ENCODE measurements at regions not wholly inside any gene's neighbourhood (a gene's known extent, or its start where the extent isn't known, plus 50 kb on each side); places are given as distances from the start of the nearest gene placed in this dataset.

DNA sequence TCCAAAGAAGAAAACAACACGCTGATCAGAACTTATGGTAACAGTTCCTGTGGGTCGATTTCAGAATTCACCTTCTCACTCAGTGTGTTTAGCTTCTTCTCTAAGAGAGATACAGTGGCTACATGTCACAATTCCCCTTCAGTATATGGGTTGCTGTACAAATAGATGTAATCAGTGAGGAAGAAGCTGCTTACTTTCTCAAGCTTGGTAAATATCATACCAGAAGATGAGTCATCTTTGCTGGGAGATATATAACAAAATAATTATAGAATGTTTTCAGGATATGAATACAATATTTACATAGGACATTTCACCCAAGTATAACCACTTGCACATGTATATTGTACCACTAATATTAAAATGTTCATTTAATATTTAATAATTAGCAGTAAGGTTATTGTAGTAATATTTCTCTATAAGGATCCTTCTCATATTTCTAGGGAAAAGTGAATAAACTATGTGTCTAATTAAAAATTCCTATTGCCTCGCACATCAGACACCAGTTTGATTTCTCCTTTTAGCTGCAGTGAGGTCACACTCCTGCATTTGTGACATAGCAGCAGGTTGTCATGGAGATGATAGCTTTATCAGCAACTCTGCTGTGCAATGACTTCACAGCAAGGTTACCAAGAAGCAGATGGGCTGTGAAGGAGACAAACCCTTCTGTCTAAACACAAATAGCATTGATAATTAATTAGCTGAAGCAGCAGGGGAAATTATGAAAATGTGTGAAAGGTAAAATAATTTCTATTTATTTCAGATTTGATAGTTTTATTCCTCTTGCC lies 211.4 kb downstream of the TUSC7 start:
- in situ Hi-C loops (cut with MboI; ENCODE audit: low sequenced_read_pairs), result no loop called here

DNA sequence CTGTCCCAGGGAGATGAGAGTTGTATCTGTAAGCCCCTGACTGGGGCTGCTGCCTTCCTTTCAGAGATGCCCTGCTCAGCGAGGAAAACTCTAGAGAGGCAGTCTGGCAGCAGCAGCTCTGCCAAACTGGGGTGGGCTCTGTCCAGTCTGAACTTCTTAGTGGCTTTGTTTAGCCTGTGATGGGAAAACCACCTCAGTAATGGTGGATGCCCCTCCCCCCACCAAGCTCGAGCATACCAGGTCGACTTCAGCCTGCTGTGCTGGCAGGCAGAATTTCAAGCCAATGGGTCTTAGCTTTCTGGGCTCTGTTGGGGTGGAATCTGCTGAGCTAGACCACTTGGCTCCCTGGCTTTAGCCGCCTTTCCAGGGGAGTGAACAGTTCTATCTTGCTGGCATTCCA lies 218.3 kb downstream of the TUSC7 start:
- in situ Hi-C loops (cut with MboI; ENCODE audit: low sequenced_read_pairs), result no loop called here

DNA sequence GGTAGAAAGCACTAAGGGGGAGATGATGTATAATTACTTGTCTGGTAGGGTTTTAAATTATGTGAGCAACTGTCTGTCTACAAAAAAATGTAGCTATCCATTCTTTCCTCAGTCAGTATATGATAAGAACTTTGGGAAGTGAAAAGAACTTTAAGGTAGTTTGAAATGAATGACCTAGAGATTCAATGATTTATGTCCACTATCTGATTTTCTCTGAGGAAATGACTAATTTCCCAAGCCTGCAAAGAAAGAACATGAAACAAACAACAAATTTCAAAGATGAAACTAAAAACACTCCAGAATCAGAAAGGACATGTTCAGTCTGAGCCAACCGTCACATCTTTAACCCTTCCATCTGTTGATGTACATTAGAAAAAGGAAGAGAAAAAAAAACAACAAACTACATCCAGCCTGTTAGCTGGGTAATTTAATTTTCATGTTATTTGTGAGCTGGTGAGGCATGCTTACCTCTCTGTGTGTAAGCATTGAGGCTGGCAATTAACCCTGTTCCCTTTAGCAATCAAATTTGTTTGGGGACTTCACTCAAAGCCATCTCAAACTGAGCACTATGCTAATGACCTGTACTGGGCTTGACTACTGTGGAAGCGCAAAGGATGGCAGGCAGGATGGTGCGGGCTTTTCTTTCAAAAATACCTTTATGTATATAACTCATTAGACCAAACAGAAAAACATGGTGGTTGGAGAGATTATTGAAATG lies 220.1 kb downstream of the TUSC7 start:
- in situ Hi-C loops (cut with MboI; ENCODE audit: low sequenced_read_pairs), result no loop called here

DNA sequence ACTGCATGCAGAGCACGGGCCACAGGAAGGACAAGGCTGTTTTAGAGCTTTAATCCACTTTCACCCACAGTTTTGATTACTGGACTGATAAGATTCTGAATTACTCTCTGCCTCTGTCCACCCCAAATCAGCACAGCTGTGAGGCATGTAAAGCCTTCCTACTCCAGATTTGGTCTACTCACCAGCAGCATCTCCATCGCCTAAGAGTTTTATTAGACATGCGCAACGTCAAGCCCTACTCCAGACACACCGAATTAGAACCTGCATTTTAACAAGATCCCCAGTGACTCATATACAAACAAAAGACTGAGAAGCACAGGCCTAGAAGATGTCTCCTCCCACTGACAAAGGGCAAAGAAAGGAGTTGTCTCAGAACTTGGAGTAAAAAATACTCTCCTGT lies 221.2 kb downstream of the TUSC7 start:
- in situ Hi-C loops (cut with MboI; ENCODE audit: low sequenced_read_pairs), result no loop called here

DNA sequence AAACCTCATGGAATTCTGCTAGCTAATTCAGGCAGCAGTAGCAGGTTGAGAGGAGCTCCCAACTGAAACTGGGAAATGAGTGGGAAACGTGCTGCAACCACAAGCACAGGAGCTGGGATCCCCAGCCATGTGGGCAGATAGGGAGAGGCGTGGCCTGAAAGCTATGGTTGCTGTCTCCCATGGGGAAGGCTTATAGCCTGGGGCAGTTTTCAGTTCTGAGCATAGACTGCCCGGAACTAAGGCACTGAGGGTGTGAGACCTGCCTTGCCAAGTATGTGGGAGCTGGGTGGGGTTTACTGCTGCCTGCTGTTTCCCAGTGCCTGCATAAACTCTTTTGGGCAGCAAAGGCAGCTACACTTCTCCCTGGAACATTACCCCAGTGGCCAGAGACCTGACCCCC lies 229.5 kb downstream of the TUSC7 start:
- in situ Hi-C loops (cut with MboI; ENCODE audit: low sequenced_read_pairs), result no loop called here

DNA sequence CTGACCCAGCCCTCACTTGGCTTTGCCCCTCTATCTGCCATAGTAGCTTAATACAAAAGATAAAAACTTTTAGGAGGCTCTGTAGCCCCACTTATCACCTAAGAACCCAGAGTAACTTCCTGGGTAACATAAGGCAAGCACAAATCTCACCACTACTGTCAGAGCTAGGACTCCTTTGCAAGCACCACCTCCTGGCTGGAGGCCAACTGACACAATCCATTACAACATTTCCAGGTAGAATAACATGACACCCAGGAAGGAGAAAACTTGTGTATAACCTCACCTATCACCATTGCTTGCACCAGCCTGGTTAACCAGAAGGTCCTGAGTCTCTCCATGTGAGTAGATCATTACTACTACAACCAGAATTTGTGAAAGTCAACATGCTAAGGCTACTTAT lies 230.0 kb downstream of the TUSC7 start:
- in situ Hi-C loops (cut with MboI; ENCODE audit: low sequenced_read_pairs), result no loop called here

DNA sequence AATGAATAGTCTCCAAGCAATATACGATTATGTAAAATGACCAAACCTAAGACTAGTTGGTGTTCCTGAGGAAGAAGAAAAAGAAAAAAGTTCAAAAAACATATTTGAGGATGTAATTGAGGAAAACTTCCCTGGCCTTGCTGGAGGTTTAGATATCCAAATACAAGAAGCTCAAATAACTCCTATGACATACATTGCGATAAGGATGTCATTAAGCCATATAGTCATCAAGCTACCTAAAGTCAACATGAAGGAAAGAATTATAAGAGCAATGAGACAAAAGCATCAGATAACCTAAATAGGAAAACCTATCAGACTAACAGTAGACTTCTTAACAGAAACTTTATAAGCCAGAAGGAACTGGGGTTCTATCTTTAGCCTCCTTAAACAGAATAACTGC lies 231.1 kb downstream of the TUSC7 start:
- in situ Hi-C loops (cut with MboI; ENCODE audit: low sequenced_read_pairs), result no loop called here

DNA sequence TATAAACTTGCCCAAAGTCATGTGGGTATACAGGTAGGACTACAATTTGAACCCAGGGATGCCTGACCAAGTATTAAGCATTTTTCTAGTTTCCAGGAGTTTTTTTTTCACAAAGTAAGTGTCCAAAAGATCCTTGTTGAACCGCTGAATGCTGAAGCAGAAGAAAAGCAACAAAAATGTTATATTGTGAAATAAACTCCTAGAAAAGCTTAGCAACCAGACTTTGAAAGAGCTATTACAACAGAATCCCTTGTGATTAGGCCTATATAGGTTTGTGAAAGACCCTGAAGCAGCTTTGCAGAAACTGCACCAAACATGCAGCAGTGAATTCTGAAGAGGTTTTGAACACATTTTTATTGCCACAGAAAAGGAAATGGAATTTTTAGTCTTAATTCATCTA lies 236.8 kb downstream of the TUSC7 start:
- in situ Hi-C loops (cut with MboI; ENCODE audit: low sequenced_read_pairs), result no loop called here

DNA sequence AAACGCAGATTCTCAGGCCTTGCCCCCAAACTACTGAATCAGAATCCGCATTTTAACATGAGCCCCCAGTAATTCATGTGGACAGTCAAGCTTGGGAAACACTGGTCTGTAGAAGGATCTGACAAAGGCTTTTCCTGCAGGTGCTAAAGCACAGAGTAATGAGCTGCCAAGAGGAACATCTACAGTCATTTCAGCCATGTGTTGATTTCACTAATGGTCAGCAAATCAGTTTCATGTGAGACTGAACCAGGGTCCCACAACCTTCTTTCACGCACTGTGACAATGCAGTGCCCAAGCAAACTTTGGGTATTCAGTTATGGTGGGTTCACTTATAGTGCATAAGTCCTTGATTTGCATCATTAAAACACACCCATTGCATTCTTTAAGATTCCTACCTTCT lies 237.6 kb downstream of the TUSC7 start:
- in situ Hi-C loops (cut with MboI; ENCODE audit: low sequenced_read_pairs), result no loop called here

DNA sequence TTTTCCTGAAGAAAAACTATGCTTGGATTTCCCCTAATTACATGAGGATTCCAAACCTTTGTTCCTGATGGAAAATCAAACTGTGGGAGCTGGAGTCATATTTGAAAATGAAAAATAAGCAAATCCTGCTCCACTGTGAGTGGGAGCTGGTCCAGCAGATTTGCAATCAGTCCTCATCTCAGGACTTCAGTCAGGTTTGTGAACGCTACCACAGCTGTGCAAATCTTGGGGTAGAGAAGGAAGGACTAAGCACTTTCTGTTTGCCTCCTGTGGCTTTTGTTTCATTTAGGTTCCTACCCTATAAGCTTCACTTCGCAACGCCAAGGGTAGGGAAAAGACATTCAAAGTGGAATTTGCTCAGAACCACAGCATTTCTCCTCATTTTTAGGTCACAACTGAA lies 238.2 kb downstream of the TUSC7 start:
- in situ Hi-C loops (cut with MboI; ENCODE audit: low sequenced_read_pairs), result no loop called here

DNA sequence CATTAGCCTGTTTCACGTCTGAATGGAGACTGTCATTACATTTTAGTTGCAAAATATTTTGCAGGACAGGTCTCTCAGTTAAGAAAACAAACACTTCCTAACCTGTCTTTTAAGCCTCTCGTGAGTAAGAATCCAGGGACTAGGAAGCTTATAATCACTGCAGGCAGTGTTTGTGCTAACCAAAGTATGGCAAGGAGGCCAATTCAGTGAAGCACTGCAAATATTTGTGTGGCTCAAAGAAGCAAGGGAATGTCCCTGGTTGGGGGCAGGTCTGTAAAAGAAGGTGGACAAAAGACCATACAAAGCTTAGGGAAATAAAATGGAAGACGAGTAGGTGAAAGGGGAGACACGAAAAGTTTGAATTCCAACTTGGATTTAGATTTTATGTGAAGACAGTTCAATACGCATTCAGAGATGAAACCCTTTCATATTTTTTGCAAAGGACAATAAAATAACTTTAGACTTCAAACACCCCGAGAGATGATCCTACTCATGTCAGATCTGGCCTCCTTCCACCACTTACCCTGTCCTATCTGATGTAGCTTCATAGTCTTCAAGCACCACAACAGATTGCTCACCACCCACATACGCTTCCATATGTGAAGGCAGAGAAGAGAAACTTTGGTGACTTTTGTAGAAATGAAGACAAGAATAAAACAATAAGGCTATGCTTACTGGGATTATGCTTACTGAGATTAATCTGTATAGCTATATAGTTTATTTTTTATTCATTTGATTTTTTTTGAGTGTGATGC lies 240.9 kb downstream of the TUSC7 start:
- in situ Hi-C loops (cut with MboI; ENCODE audit: low sequenced_read_pairs), result no loop called here

DNA sequence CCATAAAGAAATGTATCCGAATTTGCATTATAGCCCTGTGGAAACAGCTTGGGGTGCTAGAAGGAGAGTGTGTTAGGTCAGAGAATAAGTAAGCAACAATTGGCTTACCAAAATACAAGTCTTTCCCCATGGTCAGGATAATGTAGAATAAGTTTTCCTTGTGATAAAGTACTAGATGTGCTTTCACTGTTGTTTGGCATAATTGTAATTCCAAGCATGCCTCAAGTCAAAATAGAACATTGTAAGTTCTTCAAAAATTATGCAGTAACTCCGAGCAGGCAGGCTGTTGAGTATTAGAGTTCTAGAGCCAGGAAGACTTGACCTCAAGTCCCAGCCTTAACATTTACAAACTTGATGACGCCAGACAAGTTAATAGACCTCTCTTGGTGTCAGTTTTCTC lies 242.0 kb downstream of the TUSC7 start:
- in situ Hi-C loops (cut with MboI; ENCODE audit: low sequenced_read_pairs), result no loop called here

DNA sequence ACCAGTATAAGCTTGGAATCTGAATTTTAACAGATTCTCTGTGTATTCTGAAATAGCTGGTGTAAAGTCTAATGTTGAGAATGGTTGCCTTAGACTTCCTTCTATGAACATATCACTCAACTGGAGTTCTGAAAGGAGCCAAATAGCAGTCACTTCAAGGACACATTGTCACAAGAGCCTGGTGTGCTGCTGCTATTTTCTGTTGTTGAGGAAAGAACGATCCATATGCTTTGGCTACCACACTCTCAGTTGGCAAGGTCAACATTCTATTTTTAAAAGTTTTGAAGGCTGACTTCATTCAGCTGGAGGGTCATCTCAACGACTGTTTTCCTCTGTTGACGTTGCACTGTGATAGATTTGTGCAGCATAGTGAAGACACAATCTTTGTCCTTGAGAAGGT lies 248.7 kb downstream of the TUSC7 start:
- in situ Hi-C loops (cut with MboI; ENCODE audit: low sequenced_read_pairs), result no loop called here

DNA sequence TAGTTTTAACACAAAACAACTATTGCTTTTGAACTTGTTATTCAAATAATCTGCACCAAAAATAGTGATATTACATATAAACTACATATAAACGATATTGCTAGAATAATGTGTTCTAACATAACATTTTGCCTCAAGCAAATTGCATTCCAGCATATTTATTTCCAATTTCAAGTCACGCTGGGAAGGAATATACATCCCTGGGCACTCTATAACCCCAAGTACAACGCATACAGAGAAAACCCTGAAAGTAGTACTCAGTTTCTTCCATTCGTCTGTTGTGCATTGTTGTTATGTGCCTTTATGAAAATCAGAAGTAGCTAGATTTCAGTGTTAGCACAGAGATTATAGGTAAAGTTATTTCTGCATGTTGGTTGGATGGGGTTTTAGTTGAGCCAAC lies 251.5 kb downstream of the TUSC7 start:
- in situ Hi-C loops (cut with MboI; ENCODE audit: low sequenced_read_pairs), result no loop called here

DNA sequence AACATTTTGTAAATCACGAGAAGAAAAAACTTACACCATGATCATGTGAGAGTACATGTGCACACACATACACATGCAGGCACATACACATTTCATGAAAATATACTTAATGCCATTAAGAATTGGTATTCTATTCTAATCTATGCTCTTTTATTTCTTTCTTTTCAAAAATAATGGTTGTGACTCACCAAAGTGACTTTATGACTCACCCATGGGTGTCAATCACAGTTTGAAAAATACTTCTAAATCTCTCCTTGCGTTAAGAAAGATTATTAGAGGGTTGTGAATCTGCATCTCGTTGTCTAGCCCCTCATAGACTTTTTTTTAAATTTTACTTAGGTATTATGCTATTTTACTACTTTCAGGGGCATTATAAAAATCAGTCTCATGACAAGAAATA lies 254.2 kb downstream of the TUSC7 start:
- in situ Hi-C loops (cut with MboI; ENCODE audit: low sequenced_read_pairs), result no loop called here

DNA sequence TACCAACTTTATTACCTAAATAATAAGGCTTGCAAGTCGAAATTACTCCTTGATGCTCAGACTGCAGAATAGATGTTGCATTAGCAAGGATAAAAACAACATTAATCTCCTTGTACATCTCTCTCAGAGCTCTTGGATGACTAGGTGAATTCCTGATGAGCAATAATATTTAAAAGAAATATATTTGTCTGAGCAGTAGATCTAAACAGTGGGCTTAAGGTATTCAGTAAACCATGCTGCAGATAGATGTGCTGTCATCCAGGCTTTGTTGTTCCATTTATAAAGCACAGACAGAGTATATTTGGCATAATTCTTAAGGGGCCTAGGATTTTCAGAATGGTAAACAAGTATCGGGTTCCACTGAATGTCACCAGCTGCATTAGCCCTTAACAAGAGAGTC lies 257.1 kb downstream of the TUSC7 start:
- in situ Hi-C loops (cut with MboI; ENCODE audit: low sequenced_read_pairs), result no loop called here

DNA sequence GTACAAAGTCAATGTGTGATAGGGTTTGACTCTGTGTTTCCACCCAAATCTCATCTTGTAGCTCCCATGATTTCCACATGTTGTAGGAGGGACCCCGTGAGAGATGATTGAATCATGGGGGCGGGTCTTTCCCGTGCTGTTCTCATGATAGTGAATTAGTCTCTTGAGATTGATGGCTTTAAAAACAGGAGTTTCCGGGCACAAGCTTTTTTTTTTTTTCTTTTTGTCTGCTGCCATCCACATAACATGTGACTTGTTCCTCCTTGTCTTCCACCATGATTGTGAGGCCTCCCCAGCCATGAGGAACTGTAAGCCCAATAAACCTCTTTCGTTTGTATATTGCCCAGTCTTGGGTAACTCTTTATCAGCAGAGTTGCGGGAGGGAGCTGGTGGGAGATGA lies 259.6 kb downstream of the TUSC7 start:
- in situ Hi-C loops (cut with MboI; ENCODE audit: low sequenced_read_pairs), result no loop called here

DNA sequence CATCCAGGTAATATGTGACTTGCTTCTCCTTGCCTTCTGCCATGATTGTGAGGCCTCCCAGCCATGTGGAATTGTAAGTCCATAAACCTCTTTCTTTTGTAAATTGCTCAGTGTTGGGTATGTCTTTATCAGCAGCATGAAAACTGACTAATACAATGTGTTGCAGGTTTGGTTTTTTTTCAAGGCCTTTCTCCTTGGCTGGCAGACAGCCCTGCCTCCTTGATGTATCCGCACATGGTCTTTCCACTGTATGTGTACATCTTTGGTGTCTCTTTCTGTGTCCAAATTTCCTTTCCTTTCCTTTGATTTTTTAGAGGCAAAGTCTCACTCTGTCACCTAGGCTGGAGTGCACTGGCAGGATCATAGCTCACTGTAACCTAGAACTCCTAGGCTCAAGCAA lies 260.1 kb downstream of the TUSC7 start:
- in situ Hi-C loops (cut with MboI; ENCODE audit: low sequenced_read_pairs), result no loop called here

DNA sequence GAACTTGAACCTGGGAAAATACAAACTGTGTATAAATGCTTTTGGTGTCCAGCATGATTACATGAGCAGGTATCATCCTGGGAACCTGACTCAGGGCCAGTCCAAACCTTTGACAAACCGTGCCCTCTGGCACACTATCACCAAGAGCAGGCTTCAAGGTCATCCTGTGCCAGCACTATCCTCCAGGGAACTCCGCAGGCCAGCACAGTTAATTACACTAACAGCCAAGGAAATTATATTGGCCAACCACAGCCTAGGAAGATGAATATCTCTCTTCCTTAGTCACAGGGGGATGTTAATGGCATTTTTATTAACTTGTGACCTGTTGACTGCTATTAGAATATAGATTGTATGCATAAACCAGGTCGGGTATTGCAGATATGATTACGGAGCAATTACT lies 262.0 kb downstream of the TUSC7 start:
- in situ Hi-C loops (cut with MboI; ENCODE audit: low sequenced_read_pairs), result no loop called here

DNA sequence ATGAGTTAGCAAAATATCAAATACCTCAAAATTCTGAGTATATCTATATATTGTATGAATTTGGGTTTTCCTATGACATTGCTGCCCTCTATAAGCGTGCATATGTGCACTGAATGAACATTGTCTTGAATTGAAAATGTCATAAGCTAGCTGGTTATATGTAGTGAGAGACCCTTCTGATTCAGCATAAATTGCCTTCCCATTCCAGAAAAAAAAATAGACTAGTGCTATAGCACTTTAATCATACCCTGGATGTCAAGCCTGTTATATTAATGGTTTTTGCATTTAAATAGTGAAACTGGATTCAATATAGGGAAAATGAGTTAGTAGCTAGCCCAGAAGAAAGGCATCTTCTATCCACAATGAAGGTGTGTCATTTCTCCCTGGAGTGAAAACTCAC lies 265.1 kb downstream of the TUSC7 start:
- in situ Hi-C loops (cut with MboI; ENCODE audit: low sequenced_read_pairs), result no loop called here

DNA sequence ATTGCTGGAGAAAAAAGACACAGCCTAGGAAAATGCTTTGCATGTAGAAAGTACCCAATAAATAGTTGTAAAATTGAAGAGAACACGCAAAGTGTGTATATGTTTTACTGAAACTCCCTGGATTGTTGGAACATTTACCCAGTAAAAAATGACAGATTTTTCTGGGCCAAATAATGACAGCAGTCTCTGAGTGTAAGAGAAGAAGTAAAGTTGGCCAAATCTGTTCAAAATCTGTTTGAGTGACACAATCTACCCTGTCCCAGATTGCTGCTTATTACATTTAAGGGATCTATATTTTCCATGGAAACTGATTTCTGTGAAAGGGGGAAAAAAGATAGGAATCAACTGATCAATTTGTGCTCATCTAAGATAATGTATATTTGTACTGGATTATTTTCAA lies 267.9 kb downstream of the TUSC7 start:
- in situ Hi-C loops (cut with MboI; ENCODE audit: low sequenced_read_pairs), result no loop called here

DNA sequence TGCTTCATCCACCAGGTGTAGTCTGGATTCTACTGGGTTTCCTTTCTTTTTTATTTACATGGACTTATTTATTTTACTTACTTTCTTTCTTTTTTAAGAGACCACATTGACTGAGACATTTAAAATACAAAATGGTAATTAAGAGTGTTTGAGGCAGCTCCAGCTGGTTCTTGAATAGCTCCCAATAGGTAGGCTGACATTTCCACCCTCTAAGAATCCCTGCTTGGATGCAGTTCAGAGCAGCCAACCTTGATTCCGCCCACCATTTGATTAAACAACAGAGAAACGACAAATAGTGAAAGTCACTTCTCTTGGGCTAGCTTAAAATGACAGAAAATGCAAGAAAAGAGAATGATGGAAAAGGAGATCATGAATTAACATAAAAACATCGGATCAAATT lies 270.5 kb downstream of the TUSC7 start:
- in situ Hi-C loops (cut with MboI; ENCODE audit: low sequenced_read_pairs), result no loop called here
